HG02938 (cell line): ENCODE measurements at regions not wholly inside any gene's neighbourhood (a gene's known extent, or its start where the extent isn't known, plus 50 kb on each side); places are given as distances from the start of the nearest gene placed in this dataset.
"Not testable (repeated sequence)": the region's sequence is repeated elsewhere in the genome, so short reads cannot be mapped to it uniquely, and the experiment has no call there.

Source experiments
- ATAC-seq: cut with Tn5 transposase; IDR thresholded peaks from one replicate; pipeline ENCODE4 v1.9.1; 2021; ENCODE audit warnings: mild to moderate bottlenecking, moderate library complexity; ENCODE audit not compliant: unreplicated experiment

GRCh38 chr7:19381321-19381720 is 236.1 kb upstream of the FERD3L start:
- ATAC-seq = no peak

DNA sequence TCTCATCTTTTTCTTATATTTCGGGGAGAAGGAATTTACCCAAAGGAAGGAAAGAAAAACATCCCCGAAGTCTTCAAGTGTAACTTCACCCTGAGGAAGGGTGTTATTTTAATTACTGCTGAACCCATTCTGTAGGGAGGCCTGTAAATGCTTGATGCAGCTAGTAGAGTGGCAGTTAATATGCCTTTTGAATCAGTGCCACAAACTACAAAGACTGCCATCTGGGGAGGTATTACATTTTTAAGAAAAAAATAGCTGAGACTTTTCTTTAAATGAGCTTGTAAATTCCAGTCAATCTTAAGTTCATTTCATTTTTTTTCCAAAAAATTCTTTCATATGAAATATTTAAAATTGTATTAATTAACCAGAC is 233.1 kb upstream of the FERD3L start:
- no peak for ATAC-seq

- no peak for ATAC-seq
Measured at GRCh38 chr7:19377611-19378344, 232.6 kb upstream of the FERD3L start.

DNA sequence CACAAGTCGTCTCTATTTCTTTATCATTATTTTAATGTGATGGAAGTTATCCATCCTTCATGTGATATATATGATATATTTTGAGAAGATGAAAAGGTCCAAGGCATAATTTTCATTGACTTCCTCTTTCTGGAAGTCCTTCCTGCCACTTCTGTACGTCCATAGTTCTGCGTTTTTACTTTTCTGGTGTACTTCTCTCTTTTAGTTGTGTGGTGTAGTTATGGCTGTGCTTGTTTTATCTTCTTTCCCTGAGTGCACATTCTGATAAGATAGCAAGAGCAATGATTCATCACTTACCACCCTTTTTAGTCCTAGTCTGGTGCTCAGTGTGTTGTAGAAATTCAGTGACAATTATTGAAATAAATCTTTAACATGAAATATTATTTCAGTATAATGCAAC is 231.3 kb upstream of the FERD3L start:
- no peak for ATAC-seq

- no peak for ATAC-seq
Measured at GRCh38 chr7:19375976-19376375, 230.8 kb upstream of the FERD3L start.

- no peak for ATAC-seq
Measured at GRCh38 chr7:19373334-19373733, 228.1 kb upstream of the FERD3L start.

- no peak for ATAC-seq
Measured at GRCh38 chr7:19369806-19370205, 224.6 kb upstream of the FERD3L start.

DNA sequence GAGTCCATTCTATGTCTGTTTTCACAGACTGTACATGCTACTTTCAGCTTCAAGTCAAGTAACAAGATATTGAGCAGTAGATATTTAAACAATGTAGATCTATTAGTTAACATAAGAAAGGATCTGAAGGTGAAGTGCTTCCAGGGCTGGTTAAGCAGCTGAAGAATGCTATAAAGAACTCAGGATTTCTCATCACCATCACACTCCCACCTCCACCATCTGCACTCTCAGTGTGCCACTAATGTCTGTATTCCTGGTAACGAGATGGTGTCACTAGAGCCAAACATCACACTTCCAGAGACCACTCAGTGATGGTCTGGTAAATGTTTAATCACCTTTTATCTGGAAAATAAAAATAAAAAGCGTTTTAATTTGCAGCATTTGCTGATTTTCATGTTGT is 224.0 kb upstream of the FERD3L start:
- no peak for ATAC-seq

DNA sequence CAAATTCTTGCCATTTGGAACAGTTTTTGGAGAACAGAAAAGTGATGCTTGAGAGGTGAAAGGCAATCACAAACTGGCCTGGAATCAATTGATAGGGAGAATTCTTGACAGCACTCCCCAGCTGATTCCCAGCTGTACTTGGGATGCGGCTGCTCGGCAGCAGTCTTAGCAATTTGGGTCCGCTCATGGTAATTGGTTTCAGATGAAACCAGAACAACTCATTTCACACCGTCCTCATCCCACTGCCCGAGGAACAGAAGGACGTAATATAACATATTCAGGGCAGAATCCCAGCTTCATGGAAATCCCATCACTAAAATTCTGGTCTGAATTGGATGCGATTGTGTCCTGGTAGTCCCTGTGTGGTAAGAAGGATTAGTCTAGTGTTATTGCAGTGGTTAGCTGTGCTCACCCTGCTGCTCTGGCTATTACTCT is 223.3 kb upstream of the FERD3L start:
- no peak for ATAC-seq

GRCh38 chr7:19364950-19365349 is 219.7 kb upstream of the FERD3L start:
- ATAC-seq = no peak

DNA sequence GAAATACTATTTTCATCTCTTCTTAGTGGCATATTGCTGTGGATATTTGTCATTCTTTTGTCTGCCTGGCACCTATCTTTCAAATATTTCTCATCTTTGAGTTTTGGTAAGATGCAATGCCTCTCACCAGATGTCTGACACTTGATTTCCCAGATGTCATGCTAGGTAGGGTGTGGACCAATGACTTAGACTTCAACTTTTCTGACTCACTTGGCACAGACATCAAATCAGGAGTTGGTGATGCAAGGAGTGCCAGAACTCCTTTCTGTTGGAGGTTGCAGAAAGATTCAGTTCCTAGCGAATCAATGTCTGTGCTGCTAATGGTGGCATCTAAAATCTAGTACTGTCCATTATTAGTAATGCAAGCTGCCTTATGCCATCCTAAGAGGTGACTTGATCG is 216.9 kb upstream of the FERD3L start:
- ATAC-seq = no peak

GRCh38 chr7:19353180-19353579 is 208.0 kb upstream of the FERD3L start:
- no peak for ATAC-seq

DNA sequence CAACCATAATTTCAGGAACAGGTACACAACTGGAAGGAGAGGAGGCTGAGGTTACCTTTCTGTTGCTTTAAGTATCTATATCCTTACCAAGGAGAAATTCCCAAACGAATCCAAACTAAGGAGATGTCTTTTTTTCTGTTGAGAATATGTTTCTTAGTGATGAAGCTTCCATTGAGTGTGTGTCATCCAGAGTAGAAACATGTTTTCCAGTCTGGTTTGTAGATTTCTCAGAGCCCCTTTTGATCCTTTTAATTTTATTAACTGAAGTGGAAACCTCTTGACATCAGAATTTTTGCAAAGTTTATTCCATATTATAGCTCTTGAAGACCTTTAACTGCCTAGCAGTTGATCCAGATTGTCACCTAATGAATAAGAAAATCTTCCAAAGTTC is 207.1 kb upstream of the FERD3L start:
- no peak for ATAC-seq

GRCh38 chr7:19351341-19352304 is 206.4 kb upstream of the FERD3L start:
- no peak for ATAC-seq

DNA sequence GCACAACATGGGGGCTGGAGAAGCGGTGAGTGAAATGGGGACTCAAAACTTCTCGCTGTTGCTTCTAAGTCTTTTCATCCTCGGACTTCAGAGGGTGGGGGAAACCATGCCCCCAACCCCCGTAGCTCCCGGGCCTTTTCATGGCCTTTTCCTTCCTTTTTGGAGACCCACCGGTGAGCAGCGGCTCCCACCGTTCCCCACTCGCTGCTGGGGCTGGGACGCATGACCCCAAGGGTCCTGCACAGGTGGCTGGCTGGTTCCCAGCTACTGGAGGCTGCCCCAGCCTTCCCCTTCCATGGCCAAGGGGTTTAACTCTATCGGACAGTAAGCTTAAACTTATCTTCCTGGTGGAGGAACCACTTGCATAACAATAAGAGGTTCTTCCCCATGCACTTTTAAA is 194.3 kb upstream of the FERD3L start:
- ATAC-seq = no peak

DNA sequence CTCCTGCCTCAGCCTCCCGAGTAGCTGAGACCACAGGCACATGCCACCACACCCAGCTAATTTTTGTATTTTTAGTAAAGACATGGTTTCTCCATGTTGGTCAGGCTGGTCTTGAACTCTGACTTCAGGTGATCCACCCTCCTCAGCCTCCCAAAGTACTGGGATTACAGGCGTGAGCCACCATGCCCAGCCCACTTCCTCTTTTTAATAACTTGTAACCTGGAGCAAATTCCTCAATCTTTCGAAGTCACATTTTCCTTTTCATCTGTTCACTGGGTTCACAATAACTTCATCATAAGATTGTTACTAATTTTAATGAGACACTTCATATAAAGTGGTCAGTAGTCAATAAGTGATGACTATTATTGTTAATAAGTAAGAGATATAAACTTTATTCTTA is 193.3 kb upstream of the FERD3L start:
- ATAC-seq = not testable (repeated sequence)

- no peak for ATAC-seq
Measured at GRCh38 chr7:19336836-19337383, 191.7 kb upstream of the FERD3L start.

GRCh38 chr7:19333706-19334105 is 188.5 kb upstream of the FERD3L start:
- no peak for ATAC-seq

GRCh38 chr7:19327018-19327417 is 181.8 kb upstream of the FERD3L start:
- ATAC-seq = no peak

DNA sequence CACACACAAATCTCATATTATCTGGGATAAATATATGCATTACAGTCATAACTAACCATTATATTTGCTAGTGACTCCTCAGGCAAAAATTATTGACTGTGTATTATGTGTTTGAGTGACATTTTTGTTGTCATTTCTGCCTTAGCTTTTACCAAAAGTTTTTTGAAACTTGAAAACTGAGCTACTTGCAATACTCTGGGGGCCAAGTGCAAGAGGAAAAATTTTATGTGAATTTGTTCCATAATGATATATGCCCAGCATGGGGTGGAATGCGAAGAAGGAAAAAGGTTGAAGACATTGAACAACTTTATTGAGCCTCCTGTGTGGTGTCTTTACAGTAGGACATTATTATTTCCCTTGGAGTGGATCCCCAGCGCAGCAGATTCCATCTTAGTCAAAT is 176.8 kb upstream of the FERD3L start:
- ATAC-seq = no peak

- no peak for ATAC-seq
Measured at GRCh38 chr7:19318287-19318686, 173.1 kb upstream of the FERD3L start.

GRCh38 chr7:19317461-19317860 is 172.2 kb upstream of the FERD3L start:
- no peak for ATAC-seq
